Upper lobe of right lung (tissue), 1 donor: ENCODE measurements at regions not wholly inside any gene's neighbourhood (a gene's known extent, or its start where the extent isn't known, plus 50 kb on each side); places are given as distances from the start of the nearest gene placed in this dataset.

Experiments
- ATAC-seq: fragments of 200-7000 bp; cut with Tn5 transposase; one replicate; pipeline ENCODE4 v1.9.1; 2020; ENCODE audit warnings: mild to moderate bottlenecking, moderate library complexity
- DNase-seq: peaks from one replicate; pipeline ENCODE4 v3.0.0-alpha.2; 2020
- H3K27ac ChIP-seq: fragments of 200-600 bp; one replicate; pipeline ENCODE4 v1.8.0; 2022
- H3K27me3 ChIP-seq: fragments of 200-600 bp; one replicate; pipeline ENCODE4 v1.8.0; 2022; ENCODE audit warnings: mild to moderate bottlenecking
- H3K36me3 ChIP-seq: fragments of 200-600 bp; one replicate; pipeline ENCODE4 v1.8.0; 2022
- H3K4me1 ChIP-seq: fragments of 200-600 bp; one replicate; pipeline ENCODE4 v1.8.0; 2022
- H3K4me3 ChIP-seq: fragments of 200-600 bp; one replicate; pipeline ENCODE4 v1.8.0; 2022; ENCODE audit warnings: mild to moderate bottlenecking
- H3K9me3 ChIP-seq: fragments of 200-600 bp; one replicate; pipeline ENCODE4 v1.8.0; 2022
- CTCF ChIP-seq: fragments of 200-600 bp; IDR thresholded peaks from one replicate; pipeline ENCODE4 v1.8.0; 2022; ENCODE audit warnings: antibody characterized with exemption
- intact Hi-C: fragments of 100-400 bp; cut with DNase I; formaldehyde crosslinking; loops from one replicate; pipeline ENCODE4 v1.11.0; 2022
- donor health status: DM: no; HTN: yes; CAD: no; lungs with severe emphysema.

- peak overlapping the region; percentile 67 for H3K27ac ChIP-seq
- H3K36me3 ChIP-seq: no peaks in the 10 kb centered on the region
- no peaks in the 10 kb centered on the region for H3K27me3 ChIP-seq
- intact Hi-C loops: no loop called here
- peak overlapping the region; percentile 45 for H3K4me3 ChIP-seq
- H3K4me1 ChIP-seq: no peaks in the 10 kb centered on the region
- TF ChIP-seq CTCF: no peak
- H3K9me3 ChIP-seq: no peaks in the 10 kb centered on the region
- DNase-seq (no peak), ATAC-seq (peak; percentile 30)
These were observed 72.4 kb upstream of the NHSL1 start for GRCh38 chr6:138571585-138572166.

GRCh38 chr6:138572167-138572875, 73.0 kb upstream of the NHSL1 start:
- TF ChIP-seq CTCF: no peak
- ATAC-seq (peak; percentile 95), DNase-seq (peak; percentile 84)
- Histone ChIP-seq H3K27me3 (no peaks in the 10 kb centered on the region), H3K27ac (peak overlapping the region; percentile 1), H3K4me1 (no peaks in the 10 kb centered on the region), H3K36me3 (no peaks in the 10 kb centered on the region), H3K4me3 (peak overlapping the region; percentile 45), H3K9me3 (no peaks in the 10 kb centered on the region)
- intact Hi-C loops: no loop called here

GRCh38 chr6:138572885-138573284, 73.6 kb upstream of the NHSL1 start:
- intact Hi-C loops: no loop called here
- H3K4me3 ChIP-seq: no peak overlapping the region
- no peak for ATAC-seq

GRCh38 chr6:138575257-138575656, 76.0 kb upstream of the NHSL1 start:
- H3K9me3 ChIP-seq: no peaks in the 10 kb centered on the region
- H3K36me3 ChIP-seq: no peaks in the 10 kb centered on the region
- no peak overlapping the region for H3K27ac ChIP-seq
- H3K4me3 ChIP-seq: no peak overlapping the region
- intact Hi-C loops: no loop called here
- ATAC-seq (no peak), DNase-seq (no peak)
- TF ChIP-seq CTCF: no peak
- no peaks in the 10 kb centered on the region for H3K4me1 ChIP-seq
- H3K27me3 ChIP-seq: no peaks in the 10 kb centered on the region

More at GRCh38 chr6:138572885-138573284, 73.6 kb upstream of the NHSL1 start:
- H3K9me3 ChIP-seq: no peaks in the 10 kb centered on the region
- H3K27me3 ChIP-seq: no peaks in the 10 kb centered on the region
- no peak overlapping the region for H3K27ac ChIP-seq
- no peaks in the 10 kb centered on the region for H3K36me3 ChIP-seq
- TF ChIP-seq CTCF: no peak
- DNase-seq: no peak
- H3K4me1 ChIP-seq: no peaks in the 10 kb centered on the region

GRCh38 chr6:138576313-138576712, 77.0 kb upstream of the NHSL1 start:
- ATAC-seq (no peak), DNase-seq (no peak)
- Histone ChIP-seq H3K4me3 (no peak overlapping the region), H3K27me3 (no peaks in the 10 kb centered on the region), H3K27ac (no peak overlapping the region), H3K4me1 (no peaks in the 10 kb centered on the region), H3K9me3 (no peaks in the 10 kb centered on the region), H3K36me3 (no peaks in the 10 kb centered on the region)
- TF ChIP-seq CTCF: no peak
- intact Hi-C loops: no loop called here
